HG02970 (cell line): ENCODE measurements at regions not wholly inside any gene's neighbourhood (a gene's known extent, or its start where the extent isn't known, plus 50 kb on each side); places are given as distances from the start of the nearest gene placed in this dataset.

ENCODE experiments used
- ATAC-seq: cut with Tn5 transposase; IDR thresholded peaks from one replicate; pipeline ENCODE4 v1.9.1; 2021; ENCODE audit warnings: mild to moderate bottlenecking, moderate library complexity, moderate number of reproducible peaks; ENCODE audit not compliant: unreplicated experiment, low FRiP score

- ATAC-seq, result no peak
Observed at GRCh38 chr2:2935445-2936149, 442.0 kb downstream of the EIPR1 start.

- ATAC-seq, result no peak
Observed at GRCh38 chr2:2933426-2933825, 444.2 kb downstream of the EIPR1 start.

GRCh38 chr2:2932692-2933305, 444.8 kb downstream of the EIPR1 start:
- ATAC-seq, result no peak

GRCh38 chr2:2932189-2932588, 445.4 kb downstream of the EIPR1 start:
- no peak for ATAC-seq

- ATAC-seq, result no peak
Observed at GRCh38 chr2:2931318-2932075, 446.1 kb downstream of the EIPR1 start.

GRCh38 chr2:2930841-2931240, 446.8 kb downstream of the EIPR1 start:
- ATAC-seq, result no peak

- ATAC-seq, result peak; percentile 21
Observed at GRCh38 chr2:2926858-2927175, 450.8 kb downstream of the EIPR1 start.

GRCh38 chr2:2926009-2926857, 451.4 kb downstream of the EIPR1 start:
- ATAC-seq, result peak; percentile 72

- no peak for ATAC-seq
Observed at GRCh38 chr2:2922156-2922555, 455.5 kb downstream of the EIPR1 start.

GRCh38 chr2:2921011-2921720, 456.5 kb downstream of the EIPR1 start:
- ATAC-seq, result no peak

GRCh38 chr2:2919574-2920365, 457.8 kb downstream of the EIPR1 start:
- no peak for ATAC-seq

GRCh38 chr2:2919026-2919425, 458.6 kb downstream of the EIPR1 start:
- no peak for ATAC-seq

- no peak for ATAC-seq
Observed at GRCh38 chr2:2916621-2917020, 461.0 kb downstream of the EIPR1 start.

- ATAC-seq, result no peak
Observed at GRCh38 chr2:2914252-2914651, 463.4 kb downstream of the EIPR1 start.

- no peak for ATAC-seq
Observed at GRCh38 chr2:2913601-2914120, 464.0 kb downstream of the EIPR1 start.

GRCh38 chr2:2912731-2913130, 464.9 kb downstream of the EIPR1 start:
- ATAC-seq, result no peak

GRCh38 chr2:2912293-2912692, 465.3 kb downstream of the EIPR1 start:
- no peak for ATAC-seq

GRCh38 chr2:2910259-2910658, 467.4 kb downstream of the EIPR1 start:
- no peak for ATAC-seq
